Left lobe of liver (tissue), 2 donors: ENCODE measurements at regions not wholly inside any gene's neighbourhood (a gene's known extent, or its start where the extent isn't known, plus 50 kb on each side); places are given as distances from the start of the nearest gene placed in this dataset.

ENCODE experiments used
- ATAC-seq: fragments of 200-7000 bp; cut with Tn5 transposase; one replicate; pipeline ENCODE4 v1.9.1; 2020; ENCODE audit warnings: mild to moderate bottlenecking, moderate library complexity
- DNase-seq: peaks from one replicate; pipeline ENCODE4 v3.0.0-alpha.2; 2020; ENCODE audit warnings: low spot score
- donor health status: DM: no; HTN: no; CAD: no; lungs with moderate emphysema.
- donor health status: DM: no; HTN: yes; CAD: no.

GRCh38 chr3:174639970-174640369 is 219.2 kb upstream of the NAALADL2 start:
- no peak for DNase-seq

GRCh38 chr3:174640932-174641331 is 218.2 kb upstream of the NAALADL2 start:
- no peak for ATAC-seq
- no peak for DNase-seq

More at GRCh38 chr3:174639970-174640369, 219.2 kb upstream of the NAALADL2 start:
- no peak for ATAC-seq

GRCh38 chr3:174644287-174644686 is 214.8 kb upstream of the NAALADL2 start:
- DNase-seq (no peak), ATAC-seq (no peak)

- no peak for ATAC-seq
- DNase-seq: no peak
These were observed 207.2 kb upstream of the NAALADL2 start for GRCh38 chr3:174651951-174652350.

- no peak for DNase-seq
- ATAC-seq: no peak
These were observed 199.6 kb upstream of the NAALADL2 start for GRCh38 chr3:174659511-174659910.

- no peak for ATAC-seq
These were observed 196.5 kb upstream of the NAALADL2 start for GRCh38 chr3:174662653-174663052.

GRCh38 chr3:174667386-174667785 is 191.7 kb upstream of the NAALADL2 start:
- no peak for ATAC-seq

More at GRCh38 chr3:174662653-174663052, 196.5 kb upstream of the NAALADL2 start:
- no peak for DNase-seq

GRCh38 chr3:174675406-174675805 is 183.7 kb upstream of the NAALADL2 start:
- DNase-seq (no peak), ATAC-seq (no peak)

More at GRCh38 chr3:174667386-174667785, 191.7 kb upstream of the NAALADL2 start:
- DNase-seq: no peak

- DNase-seq: no peak
- no peak for ATAC-seq
These were observed 177.3 kb upstream of the NAALADL2 start for GRCh38 chr3:174681784-174682183.

GRCh38 chr3:174685796-174686195 is 173.3 kb upstream of the NAALADL2 start:
- ATAC-seq (no peak), DNase-seq (no peak)

GRCh38 chr3:174697310-174697709 is 161.8 kb upstream of the NAALADL2 start:
- DNase-seq (no peak), ATAC-seq (no peak)

GRCh38 chr3:174700736-174701135 is 158.4 kb upstream of the NAALADL2 start:
- no peak for ATAC-seq
- DNase-seq: no peak

- ATAC-seq: no peak
- no peak for DNase-seq
These were observed 148.5 kb upstream of the NAALADL2 start for GRCh38 chr3:174710612-174711011.

GRCh38 chr3:174715386-174715785 is 143.7 kb upstream of the NAALADL2 start:
- DNase-seq: no peak
- ATAC-seq: no peak

GRCh38 chr3:174716956-174717505 is 142.1 kb upstream of the NAALADL2 start:
- DNase-seq (no peak), ATAC-seq (no peak)

- ATAC-seq (no peak), DNase-seq (no peak)
These were observed 138.4 kb upstream of the NAALADL2 start for GRCh38 chr3:174720717-174721116.

- ATAC-seq (no peak), DNase-seq (no peak)
These were observed 133.8 kb upstream of the NAALADL2 start for GRCh38 chr3:174725303-174725702.

- no peak for ATAC-seq
- no peak for DNase-seq
These were observed 121.2 kb upstream of the NAALADL2 start for GRCh38 chr3:174737966-174738365.

- ATAC-seq (no peak), DNase-seq (no peak)
These were observed 110.0 kb upstream of the NAALADL2 start for GRCh38 chr3:174749143-174749542.

- ATAC-seq (no peak), DNase-seq (no peak)
These were observed 103.0 kb upstream of the NAALADL2 start for GRCh38 chr3:174755833-174756829.

GRCh38 chr3:174758943-174759342 is 100.2 kb upstream of the NAALADL2 start:
- ATAC-seq: no peak

GRCh38 chr3:174767406-174767805 is 91.7 kb upstream of the NAALADL2 start:
- no peak for ATAC-seq
- DNase-seq: no peak

More at GRCh38 chr3:174758943-174759342, 100.2 kb upstream of the NAALADL2 start:
- DNase-seq: no peak
